NCI-H446 treated with DMSO at 0.1 percent for 48 hours (cell line): ENCODE measurements at regions not wholly inside any gene's neighbourhood (a gene's known extent, or its start where the extent isn't known, plus 50 kb on each side); places are given as distances from the start of the nearest gene placed in this dataset.
"Not testable (repeated sequence)": the region's sequence is repeated elsewhere in the genome, so short reads cannot be mapped to it uniquely, and the experiment has no call there.

Source experiments
- DNase-seq: peaks from one replicate; lab custom pipeline; 2025; lab: John Stamatoyannopoulos, UW

- no peak for DNase-seq
Observed at GRCh38 chr6:43884652-43885022, 114.6 kb downstream of the VEGFA start.

- no peak for DNase-seq
Observed at GRCh38 chr6:43883847-43884651, 114.0 kb downstream of the VEGFA start.

- DNase-seq: not testable (repeated sequence)
Observed at GRCh38 chr6:43882690-43883448, 112.9 kb downstream of the VEGFA start.

GRCh38 chr6:43880236-43881137 is 110.5 kb downstream of the VEGFA start:
- DNase-seq: no peak

- DNase-seq: no peak
Observed at GRCh38 chr6:43879722-43880121, 109.7 kb downstream of the VEGFA start.

GRCh38 chr6:43878823-43879495 is 108.9 kb downstream of the VEGFA start:
- DNase-seq: peak; percentile 67

GRCh38 chr6:43878127-43878634 is 108.2 kb downstream of the VEGFA start:
- DNase-seq: no peak

GRCh38 chr6:43877463-43878126 is 107.6 kb downstream of the VEGFA start:
- no peak for DNase-seq

- DNase-seq: no peak
Observed at GRCh38 chr6:43877036-43877435, 107.0 kb downstream of the VEGFA start.

GRCh38 chr6:43876602-43877001 is 106.6 kb downstream of the VEGFA start:
- DNase-seq: no peak

- no peak for DNase-seq
Observed at GRCh38 chr6:43875849-43876572, 106.0 kb downstream of the VEGFA start.

- no peak for DNase-seq
Observed at GRCh38 chr6:43874814-43875590, 105.0 kb downstream of the VEGFA start.

GRCh38 chr6:43873806-43874714 is 104.0 kb downstream of the VEGFA start:
- DNase-seq: no peak

- no peak for DNase-seq
Observed at GRCh38 chr6:43871933-43872332, 101.9 kb downstream of the VEGFA start.

GRCh38 chr6:43871284-43871683 is 101.3 kb downstream of the VEGFA start:
- no peak for DNase-seq

GRCh38 chr6:43870660-43871061 is 100.7 kb downstream of the VEGFA start:
- DNase-seq: no peak

GRCh38 chr6:43869792-43870659 is 100.0 kb downstream of the VEGFA start:
- DNase-seq: no peak
